GM12875 (cell line): ENCODE measurements at regions not wholly inside any gene's neighbourhood (a gene's known extent, or its start where the extent isn't known, plus 50 kb on each side); places are given as distances from the start of the nearest gene placed in this dataset.
"Not testable (repeated sequence)": the region's sequence is repeated elsewhere in the genome, so short reads cannot be mapped to it uniquely, and the experiment has no call there.

ENCODE experiments used
- H3K4me3 ChIP-seq: one replicate; pipeline ENCODE4 v1.5.1; 2011; ENCODE audit warnings: low read depth, low read length, control low read depth
- CTCF ChIP-seq: IDR thresholded peaks from 2 replicates; pipeline ENCODE4 v1.5.1; 2011; ENCODE audit warnings: low read depth, mild to moderate bottlenecking, control low read depth, inconsistent platforms, low read length, moderate library complexity, borderline replicate concordance; ENCODE audit not compliant: insufficient read depth

GRCh38 chr2:34785206-34785785, 1186.2 kb upstream of the FAM98A start:
- no peak for TF ChIP-seq CTCF
- no peak overlapping the region for H3K4me3 ChIP-seq

DNA sequence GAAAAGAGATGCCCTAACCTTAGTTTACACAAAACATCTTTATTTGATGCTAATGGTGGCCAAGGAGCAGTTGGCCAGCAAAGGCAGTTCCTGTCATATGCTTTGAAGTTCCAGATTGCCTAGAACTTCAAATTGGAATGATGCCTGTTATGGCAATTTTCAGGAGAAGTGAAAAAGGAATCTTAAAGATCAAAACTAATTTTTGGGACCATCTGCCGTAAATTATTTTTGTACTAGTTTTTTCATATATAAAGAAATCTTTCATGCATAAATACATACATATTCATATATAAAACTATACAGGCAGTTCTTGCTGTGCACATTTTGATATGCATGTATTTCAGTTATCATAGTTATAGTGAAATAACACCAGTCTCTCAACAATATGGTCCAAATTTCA, 1185.6 kb upstream of the FAM98A start:
- H3K4me3 ChIP-seq = no peak overlapping the region
- TF ChIP-seq CTCF = no peak

GRCh38 chr2:34750742-34751141, 1151.6 kb upstream of the FAM98A start:
- H3K4me3 ChIP-seq = not testable (repeated sequence)

- H3K4me3 ChIP-seq = no peak overlapping the region
- no peak for TF ChIP-seq CTCF
These were observed 1148.5 kb upstream of the FAM98A start for GRCh38 chr2:34747643-34748042.

GRCh38 chr2:34738691-34739090, 1139.6 kb upstream of the FAM98A start:
- TF ChIP-seq CTCF = peak; percentile 30; the same call in 1 of the 2 replicates
- no peak overlapping the region for H3K4me3 ChIP-seq

GRCh38 chr2:34737146-34737545, 1138.0 kb upstream of the FAM98A start:
- no peak for TF ChIP-seq CTCF
- H3K4me3 ChIP-seq = no peak overlapping the region

DNA sequence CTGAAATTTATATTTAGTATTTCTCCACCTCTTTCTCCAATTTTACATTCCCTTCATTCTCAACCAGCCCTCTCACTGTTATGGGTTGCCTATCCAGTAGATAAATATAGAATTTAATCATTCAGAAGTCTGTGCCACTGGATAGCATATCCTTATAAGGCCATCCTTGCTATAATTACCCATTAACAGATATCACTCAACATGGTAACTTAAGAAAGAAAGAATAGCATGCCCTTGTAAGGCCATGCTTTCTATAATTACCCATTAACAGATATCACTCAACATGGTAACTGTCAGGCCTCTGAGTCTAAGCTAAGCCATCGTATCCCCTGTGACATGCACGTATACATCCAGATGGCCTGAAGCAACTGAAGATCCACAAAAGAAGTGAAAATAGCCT, 1137.4 kb upstream of the FAM98A start:
- no peak overlapping the region for H3K4me3 ChIP-seq
- TF ChIP-seq CTCF = no peak

GRCh38 chr2:34734662-34735061, 1135.6 kb upstream of the FAM98A start:
- H3K4me3 ChIP-seq = no peak overlapping the region
- no peak for TF ChIP-seq CTCF
